HG02840 (cell line): ENCODE measurements at regions not wholly inside any gene's neighbourhood (a gene's known extent, or its start where the extent isn't known, plus 50 kb on each side); places are given as distances from the start of the nearest gene placed in this dataset.
A peak's percentile ranks its signal among the peaks of the same experiment; 100 is the strongest.
"Not testable (repeated sequence)": the region's sequence is repeated elsewhere in the genome, so short reads cannot be mapped to it uniquely, and the experiment has no call there.

ENCODE experiments used
- ATAC-seq: cut with Tn5 transposase; IDR thresholded peaks from one replicate; pipeline ENCODE4 v1.9.1; 2021; ENCODE audit warnings: mild to moderate bottlenecking, moderate library complexity, moderate number of reproducible peaks; ENCODE audit not compliant: unreplicated experiment, low FRiP score

- not testable (repeated sequence) for ATAC-seq
These were observed 141.7 kb downstream of the SPATA31A6 start for GRCh38 chr9:42325142-42325541.

- not testable (repeated sequence) for ATAC-seq
These were observed 142.1 kb downstream of the SPATA31A6 start for GRCh38 chr9:42325561-42325960.

GRCh38 chr9:42326482-42326881 lies 143.0 kb downstream of the SPATA31A6 start:
- not testable (repeated sequence) for ATAC-seq

GRCh38 chr9:42335342-42335741 lies 151.9 kb downstream of the SPATA31A6 start:
- not testable (repeated sequence) for ATAC-seq

- ATAC-seq: not testable (repeated sequence)
These were observed 152.7 kb downstream of the SPATA31A6 start for GRCh38 chr9:42335984-42336657.

- not testable (repeated sequence) for ATAC-seq
These were observed 154.8 kb downstream of the SPATA31A6 start for GRCh38 chr9:42338275-42338674.

GRCh38 chr9:42339671-42340434 lies 156.4 kb downstream of the SPATA31A6 start:
- ATAC-seq: not testable (repeated sequence)

- not testable (repeated sequence) for ATAC-seq
These were observed 156.9 kb downstream of the SPATA31A6 start for GRCh38 chr9:42340435-42340723.

- ATAC-seq: not testable (repeated sequence)
These were observed 158.4 kb downstream of the SPATA31A6 start for GRCh38 chr9:42341860-42342259.

- ATAC-seq: not testable (repeated sequence)
These were observed 158.8 kb downstream of the SPATA31A6 start for GRCh38 chr9:42342297-42342696.

GRCh38 chr9:42344508-42344907 lies 161.0 kb downstream of the SPATA31A6 start:
- ATAC-seq: not testable (repeated sequence)

GRCh38 chr9:42346916-42347315 lies 163.5 kb downstream of the SPATA31A6 start:
- ATAC-seq: not testable (repeated sequence)

GRCh38 chr9:42349181-42349580 lies 165.7 kb downstream of the SPATA31A6 start:
- not testable (repeated sequence) for ATAC-seq

GRCh38 chr9:42350412-42350811 lies 167.0 kb downstream of the SPATA31A6 start:
- not testable (repeated sequence) for ATAC-seq

GRCh38 chr9:42357604-42358373 lies 174.3 kb downstream of the SPATA31A6 start:
- ATAC-seq: not testable (repeated sequence)

- not testable (repeated sequence) for ATAC-seq
These were observed 175.3 kb downstream of the SPATA31A6 start for GRCh38 chr9:42358626-42359247.

GRCh38 chr9:42364410-42365243 lies 181.2 kb downstream of the SPATA31A6 start:
- ATAC-seq: not testable (repeated sequence)

GRCh38 chr9:42365244-42365945 lies 181.9 kb downstream of the SPATA31A6 start:
- ATAC-seq: peak; percentile 82

- not testable (repeated sequence) for ATAC-seq
These were observed 184.9 kb downstream of the SPATA31A6 start for GRCh38 chr9:42368279-42368881.
